ENCODE measurements at regions not wholly inside any gene's neighbourhood (a gene's known extent, or its start where the extent isn't known, plus 50 kb on each side); places are given as distances from the start of the nearest gene placed in this dataset.
"Not testable (repeated sequence)": the region's sequence is repeated elsewhere in the genome, so short reads cannot be mapped to it uniquely, and the experiment has no call there.

DNA sequence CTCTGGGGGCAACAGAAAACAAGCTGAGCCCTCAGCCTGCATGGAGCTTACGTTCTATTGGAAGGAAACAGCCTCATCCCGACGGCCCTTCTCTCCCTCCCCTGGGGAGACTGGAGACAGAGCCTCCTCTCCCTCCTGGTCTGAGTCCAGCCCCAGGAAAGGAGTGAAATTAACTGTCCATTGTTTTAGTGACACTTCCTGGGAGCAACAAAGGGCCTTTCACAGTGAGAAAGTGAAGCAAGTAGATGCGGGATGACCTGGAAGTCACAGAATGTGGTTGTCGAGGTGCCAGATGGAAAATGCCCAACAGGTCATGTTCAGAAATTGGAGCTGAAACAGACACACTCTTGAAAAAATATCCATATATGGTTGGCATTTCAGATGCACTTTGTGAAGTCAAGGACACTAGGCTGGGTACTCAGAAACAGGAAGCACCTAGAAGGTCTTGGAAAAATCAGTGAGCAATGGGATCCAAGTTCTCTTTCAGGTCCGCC, 77.8 kb downstream of the TFAP2C start:
- POLR2A ChIA-PET (ENCODE audit: low non-redundant PET) = no interaction called here
- no peak for TF ChIP-seq EZH2 (IDR thresholded peaks at IDR 0.05; ENCODE audit: borderline replicate concordance, low read depth, low read length, poor library complexity, severe bottlenecking)
- TF ChIP-seq, protein P1, sequence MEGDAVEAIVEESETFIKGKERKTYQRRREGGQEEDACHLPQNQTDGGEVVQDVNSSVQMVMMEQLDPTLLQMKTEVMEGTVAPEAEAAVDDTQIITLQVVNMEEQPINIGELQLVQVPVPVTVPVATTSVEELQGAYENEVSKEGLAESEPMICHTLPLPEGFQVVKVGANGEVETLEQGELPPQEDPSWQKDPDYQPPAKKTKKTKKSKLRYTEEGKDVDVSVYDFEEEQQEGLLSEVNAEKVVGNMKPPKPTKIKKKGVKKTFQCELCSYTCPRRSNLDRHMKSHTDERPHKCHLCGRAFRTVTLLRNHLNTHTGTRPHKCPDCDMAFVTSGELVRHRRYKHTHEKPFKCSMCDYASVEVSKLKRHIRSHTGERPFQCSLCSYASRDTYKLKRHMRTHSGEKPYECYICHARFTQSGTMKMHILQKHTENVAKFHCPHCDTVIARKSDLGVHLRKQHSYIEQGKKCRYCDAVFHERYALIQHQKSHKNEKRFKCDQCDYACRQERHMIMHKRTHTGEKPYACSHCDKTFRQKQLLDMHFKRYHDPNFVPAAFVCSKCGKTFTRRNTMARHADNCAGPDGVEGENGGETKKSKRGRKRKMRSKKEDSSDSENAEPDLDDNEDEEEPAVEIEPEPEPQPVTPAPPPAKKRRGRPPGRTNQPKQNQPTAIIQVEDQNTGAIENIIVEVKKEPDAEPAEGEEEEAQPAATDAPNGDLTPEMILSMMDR (conservative IDR thresholded peaks at IDR 0.05; ENCODE audit: low read depth, low read length) = no peak
- H3K27ac ChIP-seq (ENCODE audit: low read depth, low read length, poor library complexity, severe bottlenecking) = no peak overlapping the region
- no peaks in the 10 kb centered on the region for H3K9me3 ChIP-seq (ENCODE audit: low read depth, low read length, poor library complexity, severe bottlenecking)
- BruUV-seq (replicated peaks) = no TSS peak
- no peak overlapping the region for H3K4me3 ChIP-seq (ENCODE audit: low read depth, low read length, poor library complexity, severe bottlenecking)
- intact Hi-C loops (cut with micrococcal nuclease; ENCODE audit: unreplicated experiment) = no loop called here
- CTCF ChIA-PET = no interaction called here
- H3K27me3 ChIP-seq (replicated peaks; ENCODE audit: insufficient read depth, low read depth, low read length, poor library complexity) = no peaks in the 10 kb centered on the region
- peaks cover 2% of the 10 kb centered on the region for H3K4me1 ChIP-seq (ENCODE audit: insufficient read depth, low read length, poor library complexity, severe bottlenecking)
- DNase-seq (ENCODE audit: low spot score) = no peak
- no peaks in the 10 kb centered on the region for H3K36me3 ChIP-seq (ENCODE audit: insufficient read depth, low read length, poor library complexity, severe bottlenecking)

DNA sequence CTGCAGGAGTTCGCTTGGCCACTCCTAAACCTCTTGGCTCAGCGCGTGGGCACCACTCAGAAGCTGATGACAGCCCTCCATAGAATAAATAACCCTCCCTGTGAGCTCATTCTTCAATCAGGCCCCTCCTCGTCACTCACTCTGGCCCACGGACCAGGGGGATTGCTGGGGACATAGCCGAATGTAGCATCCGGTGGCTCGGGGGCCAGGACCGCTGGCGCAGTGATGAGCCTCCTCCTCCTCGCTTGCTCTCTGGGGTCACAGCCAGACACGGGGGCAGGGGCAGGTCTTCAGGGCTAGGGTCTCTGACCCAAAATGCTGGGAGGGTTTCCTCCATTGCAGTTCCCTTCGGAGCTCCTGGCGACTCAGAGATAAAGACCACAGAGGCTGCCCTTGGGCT, 79.9 kb downstream of the TFAP2C start:
- POLR2A ChIA-PET (ENCODE audit: low non-redundant PET) = no interaction called here
- H3K27me3 ChIP-seq (replicated peaks; ENCODE audit: insufficient read depth, low read depth, low read length, poor library complexity) = no peaks in the 10 kb centered on the region
- no peak for DNase-seq (ENCODE audit: low spot score)

DNA sequence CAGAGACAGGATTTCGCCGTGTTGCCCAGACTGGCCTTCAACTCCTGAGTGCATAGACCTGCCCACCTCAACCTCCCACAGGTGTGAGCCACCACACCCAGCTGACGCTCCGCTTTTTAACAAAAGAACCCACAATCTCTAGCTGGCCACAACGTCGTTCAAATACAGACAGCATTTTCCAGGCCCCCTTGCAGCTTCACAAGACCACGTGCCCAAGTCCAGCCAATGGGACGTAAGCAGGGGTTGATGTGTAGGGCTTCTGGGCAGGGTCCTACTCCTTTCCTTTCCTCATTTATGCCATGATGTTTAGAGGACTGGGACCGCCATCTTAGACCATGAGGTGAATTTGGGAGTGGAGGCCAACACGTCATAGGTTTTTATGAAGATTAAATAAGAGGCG, 81.0 kb downstream of the TFAP2C start:
- Histone ChIP-seq H3K27ac (ENCODE audit: low read depth, low read length, poor library complexity, severe bottlenecking) (no peak overlapping the region), H3K4me3 (ENCODE audit: low read depth, low read length, poor library complexity, severe bottlenecking) (no peak overlapping the region), H3K27me3 (replicated peaks; ENCODE audit: insufficient read depth, low read depth, low read length, poor library complexity) (no peaks in the 10 kb centered on the region), H3K9me3 (ENCODE audit: low read depth, low read length, poor library complexity, severe bottlenecking) (no peaks in the 10 kb centered on the region), H3K4me1 (ENCODE audit: insufficient read depth, low read length, poor library complexity, severe bottlenecking) (peaks cover 3% of the 10 kb centered on the region), H3K36me3 (ENCODE audit: insufficient read depth, low read length, poor library complexity, severe bottlenecking) (no peaks in the 10 kb centered on the region)
- intact Hi-C loops (cut with micrococcal nuclease; ENCODE audit: unreplicated experiment) = no loop called here
- BruUV-seq (replicated peaks) = no TSS peak
- DNase-seq (ENCODE audit: low spot score) = no peak
- TF ChIP-seq, protein P1 (conservative IDR thresholded peaks at IDR 0.05; ENCODE audit: low read depth, low read length) = no peak
- no peak for TF ChIP-seq EZH2 (IDR thresholded peaks at IDR 0.05; ENCODE audit: borderline replicate concordance, low read depth, low read length, poor library complexity, severe bottlenecking)
- ChIA-PET POLR2A (ENCODE audit: low non-redundant PET) (no interaction called here), CTCF (no interaction called here)

More for the DNA sequence above, 79.9 kb downstream of the TFAP2C start:
- Histone ChIP-seq H3K36me3 (ENCODE audit: insufficient read depth, low read length, poor library complexity, severe bottlenecking) (no peaks in the 10 kb centered on the region), H3K4me3 (ENCODE audit: low read depth, low read length, poor library complexity, severe bottlenecking) (no peak overlapping the region), H3K27ac (ENCODE audit: low read depth, low read length, poor library complexity, severe bottlenecking) (no peak overlapping the region), H3K9me3 (ENCODE audit: low read depth, low read length, poor library complexity, severe bottlenecking) (no peaks in the 10 kb centered on the region), H3K4me1 (ENCODE audit: insufficient read depth, low read length, poor library complexity, severe bottlenecking) (peaks cover 3% of the 10 kb centered on the region)
- TF ChIP-seq, protein P1 (conservative IDR thresholded peaks at IDR 0.05; ENCODE audit: low read depth, low read length) = no peak
- TF ChIP-seq EZH2 (IDR thresholded peaks at IDR 0.05; ENCODE audit: borderline replicate concordance, low read depth, low read length, poor library complexity, severe bottlenecking) = no peak
- intact Hi-C loops (cut with micrococcal nuclease; ENCODE audit: unreplicated experiment) = no loop called here
- BruUV-seq (replicated peaks) = no TSS peak
- CTCF ChIA-PET = no interaction called here

DNA sequence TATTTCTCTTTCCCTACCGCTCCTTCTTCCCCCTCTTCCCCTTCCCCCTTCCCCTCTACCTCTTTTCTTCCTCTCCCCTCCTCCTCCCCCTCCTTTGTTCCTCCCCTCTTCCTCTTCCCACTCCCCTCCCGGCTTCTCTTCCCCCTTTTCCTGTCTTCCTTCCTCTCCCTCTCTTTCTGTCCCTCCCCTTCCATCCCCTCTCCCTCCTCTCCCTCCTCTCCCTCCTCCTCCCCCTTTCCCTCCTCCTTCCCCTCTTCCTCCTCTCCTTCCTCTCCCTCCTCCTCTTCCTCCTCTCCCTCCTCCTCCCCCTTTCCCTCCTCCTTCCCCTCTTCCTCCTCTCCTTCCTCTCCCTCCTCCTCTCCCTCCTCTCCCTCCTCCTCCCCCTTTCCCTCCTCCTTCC, 81.5 kb downstream of the TFAP2C start:
- H3K36me3 ChIP-seq (ENCODE audit: insufficient read depth, low read length, poor library complexity, severe bottlenecking); POLR2A ChIA-PET (ENCODE audit: low non-redundant PET); H3K27me3 ChIP-seq (replicated peaks; ENCODE audit: insufficient read depth, low read depth, low read length, poor library complexity); H3K4me1 ChIP-seq (ENCODE audit: insufficient read depth, low read length, poor library complexity, severe bottlenecking); BruUV-seq (replicated peaks); CTCF ChIA-PET; H3K9me3 ChIP-seq (ENCODE audit: low read depth, low read length, poor library complexity, severe bottlenecking); intact Hi-C loops (cut with micrococcal nuclease; ENCODE audit: unreplicated experiment); DNase-seq (ENCODE audit: low spot score); H3K4me3 ChIP-seq (ENCODE audit: low read depth, low read length, poor library complexity, severe bottlenecking); H3K27ac ChIP-seq (ENCODE audit: low read depth, low read length, poor library complexity, severe bottlenecking): not testable (repeated sequence)
